GM23338 (cell line): ENCODE measurements at regions not wholly inside any gene's neighbourhood (a gene's known extent, or its start where the extent isn't known, plus 50 kb on each side); places are given as distances from the start of the nearest gene placed in this dataset.

Experiments
- ATAC-seq: fragments of 200-7000 bp; cut with Tn5 transposase; 3 replicates; pipeline ENCODE4 v1.9.1; 2020
- DNase-seq: peaks from one replicate; pipeline ENCODE4 v3.0.0-alpha.2; 2015; ENCODE audit warnings: low spot score
- H2AFZ ChIP-seq: fragments of 200-600 bp; sonication (generic); 2 replicates; pipeline ENCODE4 v1.8.0; 2016; ENCODE audit warnings: antibody characterized with exemption, mild to moderate bottlenecking, moderate library complexity
- H3F3A ChIP-seq: fragments of 200-600 bp; sonication (generic); replicated peaks from 2 replicates; pipeline ENCODE4 v1.8.0; 2017; ENCODE audit warnings: antibody characterized with exemption, mixed run types, low read depth
- H3K27ac ChIP-seq: fragments of 200-600 bp; sonication (generic); 2 replicates; pipeline ENCODE4 v1.6.1; 2016; ENCODE audit warnings: low read depth
- H3K27me3 ChIP-seq: fragments of 200-600 bp; sonication (generic); 2 replicates; pipeline ENCODE4 v1.8.0; 2016; ENCODE audit warnings: mild to moderate bottlenecking, mixed run types, moderate library complexity; ENCODE audit not compliant: insufficient read depth
- H3K36me3 ChIP-seq: fragments of 200-600 bp; sonication (generic); 2 replicates; pipeline ENCODE4 v1.8.0; 2016; ENCODE audit warnings: mild to moderate bottlenecking; ENCODE audit not compliant: insufficient read depth
- H3K4me1 ChIP-seq: fragments of 200-600 bp; sonication (generic); 2 replicates; pipeline ENCODE4 v1.8.0; 2016; ENCODE audit warnings: mild to moderate bottlenecking, moderate library complexity; ENCODE audit not compliant: insufficient read depth
- H3K4me2 ChIP-seq: fragments of 200-600 bp; sonication (generic); 2 replicates; pipeline ENCODE4 v1.7.1; 2017; ENCODE audit warnings: mixed run types
- H3K4me3 ChIP-seq: fragments of 200-600 bp; sonication (generic); 2 replicates; pipeline ENCODE4 v1.6.1; 2016; ENCODE audit warnings: mixed run types
- H3K79me2 ChIP-seq: fragments of 200-600 bp; sonication (generic); replicated peaks from 2 replicates; pipeline ENCODE4 v1.8.0; 2017; ENCODE audit warnings: mild to moderate bottlenecking; ENCODE audit not compliant: insufficient read depth
- H3K9me2 ChIP-seq: fragments of 200-600 bp; sonication (generic); 2 replicates; pipeline ENCODE4 v1.8.0; 2017; ENCODE audit not compliant: insufficient read depth
- H4K20me1 ChIP-seq: fragments of 200-600 bp; sonication (generic); replicated peaks from 2 replicates; pipeline ENCODE4 v1.8.0; 2017; ENCODE audit warnings: mild to moderate bottlenecking; ENCODE audit not compliant: insufficient read depth
- H3K27ac Mint-ChIP-seq: 2 replicates; pipeline ENCODE4 v1.8.0; 2020; ENCODE audit warnings: inconsistent platforms, mild to moderate bottlenecking, moderate library complexity, mixed read lengths
- H3K27me3 Mint-ChIP-seq: 3 replicates; pipeline ENCODE4 v1.8.0; 2022; ENCODE audit warnings: low read depth, mild to moderate bottlenecking, moderate library complexity, mixed read lengths, inconsistent platforms; ENCODE audit not compliant: insufficient read depth, poor library complexity
- H3K36me3 Mint-ChIP-seq: 3 replicates; pipeline ENCODE4 v1.8.0; 2021; ENCODE audit warnings: low read depth, mild to moderate bottlenecking, inconsistent platforms, moderate library complexity, mixed read lengths
- H3K4me1 Mint-ChIP-seq: 3 replicates; pipeline ENCODE4 v1.8.0; 2020; ENCODE audit warnings: mild to moderate bottlenecking, inconsistent platforms, mixed read lengths
- H3K4me3 Mint-ChIP-seq: 3 replicates; pipeline ENCODE4 v1.8.0; 2021; ENCODE audit warnings: moderate library complexity, mild to moderate bottlenecking, inconsistent platforms, mixed read lengths
- H3K9me3 Mint-ChIP-seq: 3 replicates; pipeline ENCODE4 v1.8.0; 2020; ENCODE audit warnings: moderate library complexity, mild to moderate bottlenecking, inconsistent platforms, mixed read lengths
- CREB1 ChIP-seq: fragments of 250-450 bp; sonication (Bioruptor Pico); IDR thresholded peaks from 2 replicates; pipeline ENCODE4 v1.5.0; 2020; ENCODE audit warnings: low read depth, mild to moderate bottlenecking, moderate library complexity
- ETS1 ChIP-seq: IDR thresholded peaks from 2 replicates; pipeline ENCODE4 v1.6.1; 2016; ENCODE audit warnings: antibody characterized with exemption
- EZH2 ChIP-seq: fragments of 200-600 bp; sonication (generic); IDR thresholded peaks from one replicate; pipeline ENCODE4 v1.8.0; 2017; ENCODE audit warnings: antibody characterized with exemption, mild to moderate bottlenecking, low read depth; ENCODE audit not compliant: unreplicated experiment
- EZH2phosphoT487 ChIP-seq: fragments of 200-600 bp; sonication (generic); IDR thresholded peaks from one replicate; pipeline ENCODE4 v1.8.1; 2018; ENCODE audit warnings: antibody characterized with exemption; ENCODE audit not compliant: unreplicated experiment
- JUNB ChIP-seq: IDR thresholded peaks from one replicate; pipeline ENCODE4 v1.6.1; 2016; ENCODE audit warnings: antibody characterized with exemption; ENCODE audit not compliant: unreplicated experiment
- NANOG ChIP-seq: IDR thresholded peaks from 2 replicates; pipeline ENCODE4 v1.6.1; 2016; ENCODE audit warnings: antibody characterized with exemption, borderline replicate concordance
- POLR2AphosphoS5 ChIP-seq: IDR thresholded peaks from 2 replicates; pipeline ENCODE4 v1.6.1; 2016; ENCODE audit warnings: antibody characterized with exemption, low read depth
- REST ChIP-seq: IDR thresholded peaks from one replicate; pipeline ENCODE4 v1.6.1; 2018; ENCODE audit warnings: antibody characterized with exemption; ENCODE audit not compliant: unreplicated experiment
- STAT1 ChIP-seq: IDR thresholded peaks from one replicate; pipeline ENCODE4 v1.6.1; 2016; ENCODE audit warnings: antibody characterized with exemption; ENCODE audit not compliant: unreplicated experiment
- ZNF114 ChIP-seq: fragments of 250-450 bp; sonication (Bioruptor Pico); IDR thresholded peaks from 2 replicates; pipeline ENCODE4 v1.5.0; 2020; ENCODE audit warnings: mild to moderate bottlenecking, moderate library complexity
- ZNF331 ChIP-seq: fragments of 250-450 bp; sonication (Bioruptor Pico); IDR thresholded peaks from 2 replicates; pipeline ENCODE4 v1.5.0; 2020; ENCODE audit warnings: low read depth, mild to moderate bottlenecking, moderate library complexity
- TF ChIP-seq, protein P1 (sequence below), 2 experiments: fragments of 200-600 bp in 1 of 2; sonication (generic) in 1 of 2; conservative IDR thresholded peaks; 2 replicates each; pipeline versions ENCODE4 v1.5.1 to v1.6.1; 2016 to 2017; ENCODE audit warnings: antibody characterized with exemption in 2 of 2, low read depth in 2 of 2, mild to moderate bottlenecking in 2 of 2, moderate library complexity in 1 of 2
- TF ChIP-seq, protein P2 (sequence below): fragments of 250-450 bp; sonication (Bioruptor Pico); IDR thresholded peaks from 2 replicates; pipeline ENCODE4 v1.5.0; 2020; ENCODE audit warnings: mild to moderate bottlenecking, moderate library complexity

DNA sequence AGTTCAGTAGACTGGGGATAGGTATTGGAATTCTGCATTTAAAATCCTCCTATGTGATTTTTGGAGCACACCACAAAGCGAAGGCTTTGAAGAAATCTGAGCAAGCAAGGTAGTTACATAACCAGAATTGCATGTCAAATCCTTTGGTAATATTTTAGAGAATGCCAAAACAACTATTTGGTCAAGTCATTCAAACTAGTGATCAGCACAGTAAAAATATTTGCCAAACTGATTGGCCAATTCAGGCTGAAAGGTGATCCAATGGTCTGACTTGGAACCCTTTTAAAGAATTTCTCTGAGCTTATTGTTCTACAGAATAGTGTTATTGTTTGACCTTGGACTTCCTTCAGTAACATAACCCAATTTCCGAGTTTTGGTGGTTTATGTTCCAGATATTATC is 214.2 kb upstream of the ETAA1 start:
- TF ChIP-seq, protein P1, sequence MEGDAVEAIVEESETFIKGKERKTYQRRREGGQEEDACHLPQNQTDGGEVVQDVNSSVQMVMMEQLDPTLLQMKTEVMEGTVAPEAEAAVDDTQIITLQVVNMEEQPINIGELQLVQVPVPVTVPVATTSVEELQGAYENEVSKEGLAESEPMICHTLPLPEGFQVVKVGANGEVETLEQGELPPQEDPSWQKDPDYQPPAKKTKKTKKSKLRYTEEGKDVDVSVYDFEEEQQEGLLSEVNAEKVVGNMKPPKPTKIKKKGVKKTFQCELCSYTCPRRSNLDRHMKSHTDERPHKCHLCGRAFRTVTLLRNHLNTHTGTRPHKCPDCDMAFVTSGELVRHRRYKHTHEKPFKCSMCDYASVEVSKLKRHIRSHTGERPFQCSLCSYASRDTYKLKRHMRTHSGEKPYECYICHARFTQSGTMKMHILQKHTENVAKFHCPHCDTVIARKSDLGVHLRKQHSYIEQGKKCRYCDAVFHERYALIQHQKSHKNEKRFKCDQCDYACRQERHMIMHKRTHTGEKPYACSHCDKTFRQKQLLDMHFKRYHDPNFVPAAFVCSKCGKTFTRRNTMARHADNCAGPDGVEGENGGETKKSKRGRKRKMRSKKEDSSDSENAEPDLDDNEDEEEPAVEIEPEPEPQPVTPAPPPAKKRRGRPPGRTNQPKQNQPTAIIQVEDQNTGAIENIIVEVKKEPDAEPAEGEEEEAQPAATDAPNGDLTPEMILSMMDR (conservative IDR thresholded peaks at IDR 0.05; ENCODE audit: low read depth in 2 of 2): no peak
- TF ChIP-seq, protein P2, sequence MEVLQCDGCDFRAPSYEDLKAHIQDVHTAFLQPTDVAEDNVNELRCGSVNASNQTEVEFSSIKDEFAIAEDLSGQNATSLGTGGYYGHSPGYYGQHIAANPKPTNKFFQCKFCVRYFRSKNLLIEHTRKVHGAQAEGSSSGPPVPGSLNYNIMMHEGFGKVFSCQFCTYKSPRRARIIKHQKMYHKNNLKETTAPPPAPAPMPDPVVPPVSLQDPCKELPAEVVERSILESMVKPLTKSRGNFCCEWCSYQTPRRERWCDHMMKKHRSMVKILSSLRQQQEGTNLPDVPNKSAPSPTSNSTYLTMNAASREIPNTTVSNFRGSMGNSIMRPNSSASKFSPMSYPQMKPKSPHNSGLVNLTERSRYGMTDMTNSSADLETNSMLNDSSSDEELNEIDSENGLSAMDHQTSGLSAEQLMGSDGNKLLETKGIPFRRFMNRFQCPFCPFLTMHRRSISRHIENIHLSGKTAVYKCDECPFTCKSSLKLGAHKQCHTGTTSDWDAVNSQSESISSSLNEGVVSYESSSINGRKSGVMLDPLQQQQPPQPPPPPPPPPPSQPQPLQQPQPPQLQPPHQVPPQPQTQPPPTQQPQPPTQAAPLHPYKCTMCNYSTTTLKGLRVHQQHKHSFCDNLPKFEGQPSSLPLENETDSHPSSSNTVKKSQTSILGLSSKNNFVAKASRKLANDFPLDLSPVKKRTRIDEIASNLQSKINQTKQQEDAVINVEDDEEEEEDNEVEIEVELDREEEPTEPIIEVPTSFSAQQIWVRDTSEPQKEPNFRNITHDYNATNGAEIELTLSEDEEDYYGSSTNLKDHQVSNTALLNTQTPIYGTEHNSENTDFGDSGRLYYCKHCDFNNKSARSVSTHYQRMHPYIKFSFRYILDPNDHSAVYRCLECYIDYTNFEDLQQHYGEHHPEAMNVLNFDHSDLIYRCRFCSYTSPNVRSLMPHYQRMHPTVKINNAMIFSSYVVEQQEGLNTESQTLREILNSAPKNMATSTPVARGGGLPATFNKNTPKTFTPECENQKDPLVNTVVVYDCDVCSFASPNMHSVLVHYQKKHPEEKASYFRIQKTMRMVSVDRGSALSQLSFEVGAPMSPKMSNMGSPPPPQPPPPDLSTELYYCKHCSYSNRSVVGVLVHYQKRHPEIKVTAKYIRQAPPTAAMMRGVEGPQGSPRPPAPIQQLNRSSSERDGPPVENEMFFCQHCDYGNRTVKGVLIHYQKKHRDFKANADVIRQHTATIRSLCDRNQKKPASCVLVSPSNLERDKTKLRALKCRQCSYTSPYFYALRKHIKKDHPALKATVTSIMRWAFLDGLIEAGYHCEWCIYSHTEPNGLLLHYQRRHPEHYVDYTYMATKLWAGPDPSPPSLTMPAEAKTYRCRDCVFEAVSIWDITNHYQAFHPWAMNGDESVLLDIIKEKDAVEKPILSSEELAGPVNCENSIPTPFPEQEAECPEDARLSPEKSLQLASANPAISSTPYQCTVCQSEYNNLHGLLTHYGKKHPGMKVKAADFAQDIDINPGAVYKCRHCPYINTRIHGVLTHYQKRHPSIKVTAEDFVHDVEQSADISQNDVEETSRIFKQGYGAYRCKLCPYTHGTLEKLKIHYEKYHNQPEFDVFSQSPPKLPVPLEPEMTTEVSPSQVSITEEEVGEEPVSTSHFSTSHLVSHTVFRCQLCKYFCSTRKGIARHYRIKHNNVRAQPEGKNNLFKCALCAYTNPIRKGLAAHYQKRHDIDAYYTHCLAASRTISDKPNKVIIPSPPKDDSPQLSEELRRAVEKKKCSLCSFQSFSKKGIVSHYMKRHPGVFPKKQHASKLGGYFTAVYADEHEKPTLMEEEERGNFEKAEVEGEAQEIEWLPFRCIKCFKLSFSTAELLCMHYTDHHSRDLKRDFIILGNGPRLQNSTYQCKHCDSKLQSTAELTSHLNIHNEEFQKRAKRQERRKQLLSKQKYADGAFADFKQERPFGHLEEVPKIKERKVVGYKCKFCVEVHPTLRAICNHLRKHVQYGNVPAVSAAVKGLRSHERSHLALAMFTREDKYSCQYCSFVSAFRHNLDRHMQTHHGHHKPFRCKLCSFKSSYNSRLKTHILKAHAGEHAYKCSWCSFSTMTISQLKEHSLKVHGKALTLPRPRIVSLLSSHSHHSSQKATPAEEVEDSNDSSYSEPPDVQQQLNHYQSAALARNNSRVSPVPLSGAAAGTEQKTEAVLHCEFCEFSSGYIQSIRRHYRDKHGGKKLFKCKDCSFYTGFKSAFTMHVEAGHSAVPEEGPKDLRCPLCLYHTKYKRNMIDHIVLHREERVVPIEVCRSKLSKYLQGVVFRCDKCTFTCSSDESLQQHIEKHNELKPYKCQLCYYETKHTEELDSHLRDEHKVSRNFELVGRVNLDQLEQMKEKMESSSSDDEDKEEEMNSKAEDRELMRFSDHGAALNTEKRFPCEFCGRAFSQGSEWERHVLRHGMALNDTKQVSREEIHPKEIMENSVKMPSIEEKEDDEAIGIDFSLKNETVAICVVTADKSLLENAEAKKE (CRISPR knock-in tag): no peak
- TF ChIP-seq ETS1 (no peak), CREB1 (CRISPR knock-in tag) (no peak), REST (no peak), NANOG (no peak), ZNF114 (CRISPR knock-in tag) (no peak), EZH2 (no peak), JUNB (no peak), STAT1 (no peak), EZH2phosphoT487 (no peak), POLR2AphosphoS5 (no peak), ZNF331 (CRISPR knock-in tag) (no peak)
- Histone ChIP-seq H3F3A (no peaks in the 10 kb centered on the region), H2AFZ (no peak overlapping the region), H3K4me3 (no peak overlapping the region), H4K20me1 (no peaks in the 10 kb centered on the region), H3K36me3 (no peaks in the 10 kb centered on the region), H3K4me2 (no peak overlapping the region), H3K27ac (no peak overlapping the region), H3K9me2 (peaks cover 4% of the 10 kb centered on the region; the same call in 1 of the 2 replicates), H3K4me1 (no peaks in the 10 kb centered on the region), H3K27me3 (no peaks in the 10 kb centered on the region), H3K79me2 (no peaks in the 10 kb centered on the region)
- H3K36me3 Mint-ChIP-seq: no peaks in the 10 kb centered on the region
- no peak for DNase-seq
- no peaks in the 10 kb centered on the region for H3K9me3 Mint-ChIP-seq
- no peak overlapping the region for H3K4me3 Mint-ChIP-seq
- no peak overlapping the region for H3K27ac Mint-ChIP-seq
- H3K4me1 Mint-ChIP-seq: no peaks in the 10 kb centered on the region
- ATAC-seq: no peak
- H3K27me3 Mint-ChIP-seq: no peaks in the 10 kb centered on the region
